Smooth muscle cell (in vitro differentiated cells): ENCODE measurements at regions not wholly inside any gene's neighbourhood (a gene's known extent, or its start where the extent isn't known, plus 50 kb on each side); places are given as distances from the start of the nearest gene placed in this dataset.

Experiments used
- DNase-seq: peaks from one replicate; lab custom pipeline; 2025; ENCODE audit not compliant: unreplicated experiment; lab: John Stamatoyannopoulos, UW
- H2AFZ ChIP-seq: fragments of 200-600 bp; sonication (generic); 2 replicates; pipeline ENCODE4 v1.6.0; 2016; ENCODE audit warnings: antibody characterized with exemption, low read depth, mild to moderate bottlenecking
- H3F3A ChIP-seq: fragments of 200-600 bp; sonication (generic); 2 replicates; pipeline ENCODE4 v1.6.0; 2017; ENCODE audit warnings: antibody characterized with exemption, low read depth
- H3K27ac ChIP-seq: fragments of 200-600 bp; sonication (generic); 2 replicates; pipeline ENCODE4 v1.5.1; 2016; ENCODE audit warnings: low read depth, mild to moderate bottlenecking
- H3K27me3 ChIP-seq: fragments of 200-600 bp; sonication (generic); 2 replicates; pipeline ENCODE4 v1.6.1; 2016; ENCODE audit warnings: low read depth, mild to moderate bottlenecking
- H3K36me3 ChIP-seq: fragments of 200-600 bp; sonication (generic); 2 replicates; pipeline ENCODE4 v1.5.1; 2016; ENCODE audit warnings: low read depth
- H3K4me1 ChIP-seq: fragments of 200-600 bp; sonication (generic); 2 replicates; pipeline ENCODE4 v1.5.1; 2016; ENCODE audit warnings: low read depth
- H3K4me2 ChIP-seq: fragments of 200-600 bp; sonication (generic); 2 replicates; pipeline ENCODE4 v1.6.0; 2016; ENCODE audit warnings: mild to moderate bottlenecking
- H3K4me3 ChIP-seq: fragments of 200-600 bp; sonication (generic); 2 replicates; pipeline ENCODE4 v1.5.1; 2016; ENCODE audit warnings: mild to moderate bottlenecking
- H3K79me2 ChIP-seq: fragments of 200-600 bp; sonication (generic); 2 replicates; pipeline ENCODE4 v1.6.0; 2016; ENCODE audit warnings: low read depth, mild to moderate bottlenecking
- H3K9ac ChIP-seq: fragments of 200-600 bp; sonication (generic); 2 replicates; pipeline ENCODE4 v1.6.0; 2016; ENCODE audit warnings: low read depth
- H3K9me3 ChIP-seq: fragments of 200-600 bp; sonication (generic); replicated peaks from 2 replicates; pipeline ENCODE4 v1.5.1; 2016; ENCODE audit warnings: low read depth
- H4K20me1 ChIP-seq: fragments of 200-600 bp; sonication (generic); 2 replicates; pipeline ENCODE4 v1.6.0; 2016; ENCODE audit warnings: low read depth
- WGBS: methylation state at CpG from one replicate; pipeline ENCODE4 v1.1.7; 2016; ENCODE audit warnings: low lambda C conversion rate; 5-methylcytosine and 5-hydroxymethylcytosine counted together
- TF ChIP-seq, protein P1 (sequence below): fragments of 200-600 bp; sonication (generic); IDR thresholded peaks from 2 replicates; pipeline ENCODE4 v1.5.1; 2017; ENCODE audit warnings: borderline replicate concordance, mild to moderate bottlenecking, antibody characterized with exemption; ENCODE audit not compliant: insufficient read depth, poor library complexity, severe bottlenecking

GRCh38 chr3:31461426-31461825, 71.3 kb upstream of the STT3B start:
- no peak overlapping the region for H3K4me3 ChIP-seq
- H3K9ac ChIP-seq: no peak overlapping the region
- H3F3A ChIP-seq: no peaks in the 10 kb centered on the region
- no peaks in the 10 kb centered on the region for H4K20me1 ChIP-seq
- no peak overlapping the region for H2AFZ ChIP-seq
- H3K4me1 ChIP-seq: no peaks in the 10 kb centered on the region
- no peaks in the 10 kb centered on the region for H3K27me3 ChIP-seq
- no peak overlapping the region for H3K27ac ChIP-seq
- H3K79me2 ChIP-seq: no peaks in the 10 kb centered on the region
- 97% methylated on average over 2 of the region's 2 CpGs for WGBS
- no peaks in the 10 kb centered on the region for H3K9me3 ChIP-seq
- DNase-seq: no peak
- H3K4me2 ChIP-seq: no peak overlapping the region
- H3K36me3 ChIP-seq: no peaks in the 10 kb centered on the region
- TF ChIP-seq, protein P1, sequence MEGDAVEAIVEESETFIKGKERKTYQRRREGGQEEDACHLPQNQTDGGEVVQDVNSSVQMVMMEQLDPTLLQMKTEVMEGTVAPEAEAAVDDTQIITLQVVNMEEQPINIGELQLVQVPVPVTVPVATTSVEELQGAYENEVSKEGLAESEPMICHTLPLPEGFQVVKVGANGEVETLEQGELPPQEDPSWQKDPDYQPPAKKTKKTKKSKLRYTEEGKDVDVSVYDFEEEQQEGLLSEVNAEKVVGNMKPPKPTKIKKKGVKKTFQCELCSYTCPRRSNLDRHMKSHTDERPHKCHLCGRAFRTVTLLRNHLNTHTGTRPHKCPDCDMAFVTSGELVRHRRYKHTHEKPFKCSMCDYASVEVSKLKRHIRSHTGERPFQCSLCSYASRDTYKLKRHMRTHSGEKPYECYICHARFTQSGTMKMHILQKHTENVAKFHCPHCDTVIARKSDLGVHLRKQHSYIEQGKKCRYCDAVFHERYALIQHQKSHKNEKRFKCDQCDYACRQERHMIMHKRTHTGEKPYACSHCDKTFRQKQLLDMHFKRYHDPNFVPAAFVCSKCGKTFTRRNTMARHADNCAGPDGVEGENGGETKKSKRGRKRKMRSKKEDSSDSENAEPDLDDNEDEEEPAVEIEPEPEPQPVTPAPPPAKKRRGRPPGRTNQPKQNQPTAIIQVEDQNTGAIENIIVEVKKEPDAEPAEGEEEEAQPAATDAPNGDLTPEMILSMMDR: no peak

GRCh38 chr3:31462050-31462569, 70.6 kb upstream of the STT3B start:
- H3K4me3 ChIP-seq: no peak overlapping the region
- TF ChIP-seq, protein P1: no peak
- no peaks in the 10 kb centered on the region for H3K27me3 ChIP-seq
- H3K4me2 ChIP-seq: no peak overlapping the region
- no peak overlapping the region for H2AFZ ChIP-seq
- H4K20me1 ChIP-seq: no peaks in the 10 kb centered on the region
- no peaks in the 10 kb centered on the region for H3K36me3 ChIP-seq
- H3K79me2 ChIP-seq: no peaks in the 10 kb centered on the region
- H3K4me1 ChIP-seq: no peaks in the 10 kb centered on the region
- no peak overlapping the region for H3K9ac ChIP-seq
- no peak overlapping the region for H3K27ac ChIP-seq
- H3F3A ChIP-seq: no peaks in the 10 kb centered on the region
- WGBS: 86% methylated on average over 4 of the region's 4 CpGs
- no peak for DNase-seq
- H3K9me3 ChIP-seq: no peaks in the 10 kb centered on the region

DNA sequence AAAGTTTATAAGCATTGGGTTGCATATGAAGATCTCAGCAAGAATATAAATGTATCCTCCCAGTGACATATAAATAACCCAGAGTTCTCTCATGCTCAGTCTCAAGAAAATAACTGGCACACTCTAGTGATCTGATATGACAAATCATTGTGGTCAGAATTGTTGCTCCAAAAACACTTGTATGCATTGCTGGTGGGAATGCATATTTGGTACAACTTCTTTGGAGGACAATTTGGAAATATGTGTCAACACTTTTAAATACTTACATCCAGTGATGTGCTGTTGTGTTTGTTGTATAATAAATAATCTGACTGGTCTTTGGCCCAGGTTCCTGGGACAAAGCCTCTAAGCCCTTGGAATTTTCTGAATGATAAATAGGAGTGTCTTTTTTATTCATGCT, 66.7 kb upstream of the STT3B start:
- DNase-seq: no peak
- no peaks in the 10 kb centered on the region for H4K20me1 ChIP-seq

GRCh38 chr3:31466866-31467265, 65.9 kb upstream of the STT3B start:
- Histone ChIP-seq H3K4me2 (no peak overlapping the region), H3K4me3 (no peak overlapping the region), H3K9me3 (no peaks in the 10 kb centered on the region)

More for the DNA sequence above, 66.7 kb upstream of the STT3B start:
- Histone ChIP-seq H3K36me3 (no peaks in the 10 kb centered on the region), H3K27ac (no peak overlapping the region), H3K4me1 (no peaks in the 10 kb centered on the region), H3K4me2 (no peak overlapping the region), H3K4me3 (no peak overlapping the region), H3K79me2 (no peaks in the 10 kb centered on the region), H3F3A (no peaks in the 10 kb centered on the region), H2AFZ (no peak overlapping the region), H3K9me3 (no peaks in the 10 kb centered on the region), H3K9ac (no peak overlapping the region), H3K27me3 (no peaks in the 10 kb centered on the region)
- TF ChIP-seq, protein P1: no peak

More at GRCh38 chr3:31466866-31467265, 65.9 kb upstream of the STT3B start:
- no peaks in the 10 kb centered on the region for H3K79me2 ChIP-seq
- 78% methylated on average over 2 of the region's 2 CpGs for WGBS
- H3K9ac ChIP-seq: no peak overlapping the region
- no peaks in the 10 kb centered on the region for H3K36me3 ChIP-seq
- H3F3A ChIP-seq: no peaks in the 10 kb centered on the region
- no peaks in the 10 kb centered on the region for H3K27me3 ChIP-seq
- H3K27ac ChIP-seq: no peak overlapping the region
- no peak overlapping the region for H2AFZ ChIP-seq
- H3K4me1 ChIP-seq: no peaks in the 10 kb centered on the region
- H4K20me1 ChIP-seq: no peaks in the 10 kb centered on the region
- DNase-seq: no peak
- TF ChIP-seq, protein P1: no peak
